ENCODE measurements at regions not wholly inside any gene's neighbourhood (a gene's known extent, or its start where the extent isn't known, plus 50 kb on each side); places are given as distances from the start of the nearest gene placed in this dataset.
"Not testable (repeated sequence)": the region's sequence is repeated elsewhere in the genome, so short reads cannot be mapped to it uniquely, and the experiment has no call there.

- H3K36me3 ChIP-seq (replicated peaks; ENCODE audit: control insufficient read depth, insufficient read depth, low read length); H3K27me3 ChIP-seq (ENCODE audit: control insufficient read depth, insufficient read depth, low read length); DNase-seq: not testable (repeated sequence)
- H3K4me3 ChIP-seq (ENCODE audit: insufficient read depth, low read depth, low read length) = peak overlapping the region; percentile 43; the same call in 1 of the 2 replicates
Measured at GRCh38 chr15:30195355-30196008, 60.6 kb downstream of the GOLGA8T start.

- peak overlapping the region; percentile 43 for H3K4me3 ChIP-seq (ENCODE audit: insufficient read depth, low read depth, low read length)
Measured at GRCh38 chr15:30196009-30196375, 61.1 kb downstream of the GOLGA8T start.

GRCh38 chr15:30196769-30197168 lies 61.9 kb downstream of the GOLGA8T start:
- DNase-seq; H3K4me3 ChIP-seq (ENCODE audit: insufficient read depth, low read depth, low read length); H3K27me3 ChIP-seq (ENCODE audit: control insufficient read depth, insufficient read depth, low read length); H3K36me3 ChIP-seq (replicated peaks; ENCODE audit: control insufficient read depth, insufficient read depth, low read length): not testable (repeated sequence)

More at GRCh38 chr15:30196009-30196375, 61.1 kb downstream of the GOLGA8T start:
- H3K27me3 ChIP-seq (ENCODE audit: control insufficient read depth, insufficient read depth, low read length); H3K36me3 ChIP-seq (replicated peaks; ENCODE audit: control insufficient read depth, insufficient read depth, low read length); DNase-seq: not testable (repeated sequence)

GRCh38 chr15:30201517-30201916 lies 66.7 kb downstream of the GOLGA8T start:
- H3K4me3 ChIP-seq (ENCODE audit: insufficient read depth, low read depth, low read length); H3K27me3 ChIP-seq (ENCODE audit: control insufficient read depth, insufficient read depth, low read length); DNase-seq; H3K36me3 ChIP-seq (replicated peaks; ENCODE audit: control insufficient read depth, insufficient read depth, low read length): not testable (repeated sequence)

GRCh38 chr15:30213733-30214132 lies 78.9 kb downstream of the GOLGA8T start:
- not testable (repeated sequence) for DNase-seq

GRCh38 chr15:30221803-30222202 lies 87.0 kb downstream of the GOLGA8T start:
- H3K27me3 ChIP-seq (ENCODE audit: control insufficient read depth, insufficient read depth, low read length) = not testable (repeated sequence)

More at GRCh38 chr15:30213733-30214132, 78.9 kb downstream of the GOLGA8T start:
- H3K36me3 ChIP-seq (replicated peaks; ENCODE audit: control insufficient read depth, insufficient read depth, low read length); H3K4me3 ChIP-seq (ENCODE audit: insufficient read depth, low read depth, low read length); H3K27me3 ChIP-seq (ENCODE audit: control insufficient read depth, insufficient read depth, low read length): not testable (repeated sequence)

GRCh38 chr15:30222798-30223591 lies 88.1 kb downstream of the GOLGA8T start:
- not testable (repeated sequence) for H3K36me3 ChIP-seq (replicated peaks; ENCODE audit: control insufficient read depth, insufficient read depth, low read length); H3K4me3 ChIP-seq (ENCODE audit: insufficient read depth, low read depth, low read length); DNase-seq; H3K27me3 ChIP-seq (ENCODE audit: control insufficient read depth, insufficient read depth, low read length)

More at GRCh38 chr15:30221803-30222202, 87.0 kb downstream of the GOLGA8T start:
- not testable (repeated sequence) for DNase-seq; H3K4me3 ChIP-seq (ENCODE audit: insufficient read depth, low read depth, low read length); H3K36me3 ChIP-seq (replicated peaks; ENCODE audit: control insufficient read depth, insufficient read depth, low read length)

GRCh38 chr15:30225233-30225891 lies 90.5 kb downstream of the GOLGA8T start:
- not testable (repeated sequence) for H3K4me3 ChIP-seq (ENCODE audit: insufficient read depth, low read depth, low read length); H3K36me3 ChIP-seq (replicated peaks; ENCODE audit: control insufficient read depth, insufficient read depth, low read length); H3K27me3 ChIP-seq (ENCODE audit: control insufficient read depth, insufficient read depth, low read length); DNase-seq

GRCh38 chr15:30261432-30262141 lies 126.7 kb downstream of the GOLGA8T start:
- not testable (repeated sequence) for H3K36me3 ChIP-seq (replicated peaks; ENCODE audit: control insufficient read depth, insufficient read depth, low read length); H3K4me3 ChIP-seq (ENCODE audit: insufficient read depth, low read depth, low read length); H3K27me3 ChIP-seq (ENCODE audit: control insufficient read depth, insufficient read depth, low read length); DNase-seq

GRCh38 chr15:30262142-30262460 lies 127.2 kb downstream of the GOLGA8T start:
- H3K36me3 ChIP-seq (replicated peaks; ENCODE audit: control insufficient read depth, insufficient read depth, low read length); H3K4me3 ChIP-seq (ENCODE audit: insufficient read depth, low read depth, low read length); DNase-seq; H3K27me3 ChIP-seq (ENCODE audit: control insufficient read depth, insufficient read depth, low read length): not testable (repeated sequence)

- H3K36me3 ChIP-seq (replicated peaks; ENCODE audit: control insufficient read depth, insufficient read depth, low read length); DNase-seq; H3K4me3 ChIP-seq (ENCODE audit: insufficient read depth, low read depth, low read length); H3K27me3 ChIP-seq (ENCODE audit: control insufficient read depth, insufficient read depth, low read length): not testable (repeated sequence)
Measured at GRCh38 chr15:30264000-30264399, 129.1 kb downstream of the GOLGA8T start.

- H3K27me3 ChIP-seq (ENCODE audit: control insufficient read depth, insufficient read depth, low read length); DNase-seq; H3K4me3 ChIP-seq (ENCODE audit: insufficient read depth, low read depth, low read length); H3K36me3 ChIP-seq (replicated peaks; ENCODE audit: control insufficient read depth, insufficient read depth, low read length): not testable (repeated sequence)
Measured at GRCh38 chr15:30295150-30295844, 98.0 kb downstream of the CHRFAM7A start.

GRCh38 chr15:30303968-30304367 lies 89.4 kb downstream of the CHRFAM7A start:
- not testable (repeated sequence) for H3K36me3 ChIP-seq (replicated peaks; ENCODE audit: control insufficient read depth, insufficient read depth, low read length); H3K27me3 ChIP-seq (ENCODE audit: control insufficient read depth, insufficient read depth, low read length); H3K4me3 ChIP-seq (ENCODE audit: insufficient read depth, low read depth, low read length); DNase-seq

Data from H7 (cell line).